ENCODE measurements at regions not wholly inside any gene's neighbourhood (a gene's known extent, or its start where the extent isn't known, plus 50 kb on each side); places are given as distances from the start of the nearest gene placed in this dataset.

DNA sequence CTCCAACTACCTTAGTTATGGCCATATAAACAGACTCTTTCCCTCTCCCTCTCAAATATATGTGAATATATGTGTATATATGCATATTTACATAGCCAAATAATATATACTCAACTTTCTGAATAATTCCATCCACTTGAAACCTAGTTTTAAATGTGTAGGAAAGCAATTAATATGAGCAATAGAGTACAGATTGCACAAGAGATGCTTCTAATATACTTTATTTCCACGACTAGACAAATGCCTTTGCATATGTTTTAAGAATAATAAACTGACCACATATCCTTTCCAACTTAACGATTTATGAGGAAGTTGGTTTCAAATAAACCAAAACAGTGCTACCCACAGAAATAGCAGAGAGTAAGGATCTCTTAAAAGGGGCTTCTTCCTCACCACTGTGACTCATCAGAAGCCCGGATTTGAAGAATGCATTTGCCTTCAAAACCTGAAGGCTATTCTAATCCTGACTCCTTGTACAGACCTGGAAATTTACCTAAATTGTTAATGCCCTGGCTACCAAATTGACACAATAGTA lies 266.3 kb downstream of the AHR start (continued):
- no peak for TF ChIP-seq GATA2 (CRISPR knock-in tag; IDR thresholded peaks at IDR 0.05)
- TF ChIP-seq, protein P1, sequence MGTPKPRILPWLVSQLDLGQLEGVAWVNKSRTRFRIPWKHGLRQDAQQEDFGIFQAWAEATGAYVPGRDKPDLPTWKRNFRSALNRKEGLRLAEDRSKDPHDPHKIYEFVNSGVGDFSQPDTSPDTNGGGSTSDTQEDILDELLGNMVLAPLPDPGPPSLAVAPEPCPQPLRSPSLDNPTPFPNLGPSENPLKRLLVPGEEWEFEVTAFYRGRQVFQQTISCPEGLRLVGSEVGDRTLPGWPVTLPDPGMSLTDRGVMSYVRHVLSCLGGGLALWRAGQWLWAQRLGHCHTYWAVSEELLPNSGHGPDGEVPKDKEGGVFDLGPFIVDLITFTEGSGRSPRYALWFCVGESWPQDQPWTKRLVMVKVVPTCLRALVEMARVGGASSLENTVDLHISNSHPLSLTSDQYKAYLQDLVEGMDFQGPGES (IDR thresholded peaks at IDR 0.05; ENCODE audit: low read depth, low read length) = no peak
- no peak for TF ChIP-seq TEAD4 (IDR thresholded peaks at IDR 0.05; ENCODE audit: borderline replicate concordance, insufficient read depth)

DNA sequence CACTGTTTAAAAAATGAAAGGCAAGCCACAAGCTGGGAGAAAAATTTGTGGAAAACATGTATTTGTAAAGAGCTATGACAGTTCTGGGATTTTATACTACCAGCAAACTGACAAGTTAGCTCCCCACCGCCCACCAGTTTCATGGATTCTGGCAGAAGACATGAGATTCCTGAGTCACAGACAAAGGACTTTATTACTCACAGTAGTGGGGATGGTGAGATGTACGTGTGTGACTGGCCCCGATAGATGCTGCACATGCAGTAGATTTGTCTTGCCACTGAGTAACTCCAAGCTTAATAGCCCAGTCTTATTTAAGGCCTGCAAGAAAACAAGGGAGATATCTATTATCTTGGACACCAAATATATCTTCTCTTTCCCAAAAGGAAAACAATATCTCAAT lies 281.7 kb downstream of the AHR start:
- H3K4me1 ChIP-seq (ENCODE audit: control insufficient read depth in 1 of 2, insufficient read depth in 2 of 2, low read depth in 1 of 2, low read length in 1 of 2) = no peaks in the 10 kb centered on the region
- no peaks in the 10 kb centered on the region for H3F3A ChIP-seq (replicated peaks; ENCODE audit: insufficient read depth)
- DNase-seq = no peak
- WGBS (ENCODE audit: low lambda C conversion rate) = 14% methylated on average over 3 of the region's 3 CpGs
- TF ChIP-seq, protein P2, sequence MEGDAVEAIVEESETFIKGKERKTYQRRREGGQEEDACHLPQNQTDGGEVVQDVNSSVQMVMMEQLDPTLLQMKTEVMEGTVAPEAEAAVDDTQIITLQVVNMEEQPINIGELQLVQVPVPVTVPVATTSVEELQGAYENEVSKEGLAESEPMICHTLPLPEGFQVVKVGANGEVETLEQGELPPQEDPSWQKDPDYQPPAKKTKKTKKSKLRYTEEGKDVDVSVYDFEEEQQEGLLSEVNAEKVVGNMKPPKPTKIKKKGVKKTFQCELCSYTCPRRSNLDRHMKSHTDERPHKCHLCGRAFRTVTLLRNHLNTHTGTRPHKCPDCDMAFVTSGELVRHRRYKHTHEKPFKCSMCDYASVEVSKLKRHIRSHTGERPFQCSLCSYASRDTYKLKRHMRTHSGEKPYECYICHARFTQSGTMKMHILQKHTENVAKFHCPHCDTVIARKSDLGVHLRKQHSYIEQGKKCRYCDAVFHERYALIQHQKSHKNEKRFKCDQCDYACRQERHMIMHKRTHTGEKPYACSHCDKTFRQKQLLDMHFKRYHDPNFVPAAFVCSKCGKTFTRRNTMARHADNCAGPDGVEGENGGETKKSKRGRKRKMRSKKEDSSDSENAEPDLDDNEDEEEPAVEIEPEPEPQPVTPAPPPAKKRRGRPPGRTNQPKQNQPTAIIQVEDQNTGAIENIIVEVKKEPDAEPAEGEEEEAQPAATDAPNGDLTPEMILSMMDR (IDR thresholded peaks at IDR 0.05) = no peak
- no peak for TF ChIP-seq TCF12 (IDR thresholded peaks at IDR 0.05)
- TF ChIP-seq, protein P1 (IDR thresholded peaks at IDR 0.05; ENCODE audit: low read depth, low read length) = no peak
- TF ChIP-seq RAD21 (IDR thresholded peaks at IDR 0.05; ENCODE audit: low read length) = no peak
- TF ChIP-seq SIN3A (IDR thresholded peaks at IDR 0.05; ENCODE audit: borderline replicate concordance, low read depth, low read length) = no peak
- TF ChIP-seq FOXM1 (IDR thresholded peaks at IDR 0.05; ENCODE audit: low read depth) = no peak
- TF ChIP-seq, protein P3, sequence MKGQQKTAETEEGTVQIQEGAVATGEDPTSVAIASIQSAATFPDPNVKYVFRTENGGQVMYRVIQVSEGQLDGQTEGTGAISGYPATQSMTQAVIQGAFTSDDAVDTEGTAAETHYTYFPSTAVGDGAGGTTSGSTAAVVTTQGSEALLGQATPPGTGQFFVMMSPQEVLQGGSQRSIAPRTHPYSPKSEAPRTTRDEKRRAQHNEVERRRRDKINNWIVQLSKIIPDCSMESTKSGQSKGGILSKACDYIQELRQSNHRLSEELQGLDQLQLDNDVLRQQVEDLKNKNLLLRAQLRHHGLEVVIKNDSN (IDR thresholded peaks at IDR 0.05; ENCODE audit: borderline replicate concordance, low read depth) = no peak
- no peak for TF ChIP-seq NFIC (IDR thresholded peaks at IDR 0.05; ENCODE audit: borderline replicate concordance)
- TF ChIP-seq EP300 (IDR thresholded peaks at IDR 0.05; ENCODE audit: borderline replicate concordance in 1 of 2, low read depth in 1 of 2, low read length in 1 of 2) = no peak
- no peak for TF ChIP-seq NRF1 (IDR thresholded peaks at IDR 0.05; ENCODE audit: low read depth, low read length)
- TF ChIP-seq, protein P4, sequence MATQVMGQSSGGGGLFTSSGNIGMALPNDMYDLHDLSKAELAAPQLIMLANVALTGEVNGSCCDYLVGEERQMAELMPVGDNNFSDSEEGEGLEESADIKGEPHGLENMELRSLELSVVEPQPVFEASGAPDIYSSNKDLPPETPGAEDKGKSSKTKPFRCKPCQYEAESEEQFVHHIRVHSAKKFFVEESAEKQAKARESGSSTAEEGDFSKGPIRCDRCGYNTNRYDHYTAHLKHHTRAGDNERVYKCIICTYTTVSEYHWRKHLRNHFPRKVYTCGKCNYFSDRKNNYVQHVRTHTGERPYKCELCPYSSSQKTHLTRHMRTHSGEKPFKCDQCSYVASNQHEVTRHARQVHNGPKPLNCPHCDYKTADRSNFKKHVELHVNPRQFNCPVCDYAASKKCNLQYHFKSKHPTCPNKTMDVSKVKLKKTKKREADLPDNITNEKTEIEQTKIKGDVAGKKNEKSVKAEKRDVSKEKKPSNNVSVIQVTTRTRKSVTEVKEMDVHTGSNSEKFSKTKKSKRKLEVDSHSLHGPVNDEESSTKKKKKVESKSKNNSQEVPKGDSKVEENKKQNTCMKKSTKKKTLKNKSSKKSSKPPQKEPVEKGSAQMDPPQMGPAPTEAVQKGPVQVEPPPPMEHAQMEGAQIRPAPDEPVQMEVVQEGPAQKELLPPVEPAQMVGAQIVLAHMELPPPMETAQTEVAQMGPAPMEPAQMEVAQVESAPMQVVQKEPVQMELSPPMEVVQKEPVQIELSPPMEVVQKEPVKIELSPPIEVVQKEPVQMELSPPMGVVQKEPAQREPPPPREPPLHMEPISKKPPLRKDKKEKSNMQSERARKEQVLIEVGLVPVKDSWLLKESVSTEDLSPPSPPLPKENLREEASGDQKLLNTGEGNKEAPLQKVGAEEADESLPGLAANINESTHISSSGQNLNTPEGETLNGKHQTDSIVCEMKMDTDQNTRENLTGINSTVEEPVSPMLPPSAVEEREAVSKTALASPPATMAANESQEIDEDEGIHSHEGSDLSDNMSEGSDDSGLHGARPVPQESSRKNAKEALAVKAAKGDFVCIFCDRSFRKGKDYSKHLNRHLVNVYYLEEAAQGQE (IDR thresholded peaks at IDR 0.05; ENCODE audit: low read depth, low read length) = no peak
- no peak for TF ChIP-seq RCOR1 (IDR thresholded peaks at IDR 0.05; ENCODE audit: low read length)
- TF ChIP-seq SMC3 (IDR thresholded peaks at IDR 0.05; ENCODE audit: low read depth, low read length) = no peak
- TF ChIP-seq ELF1 (IDR thresholded peaks at IDR 0.05) = no peak
- H3K27ac ChIP-seq (ENCODE audit: low read depth in 2 of 2, low read length in 1 of 2) = no peak overlapping the region
- no peaks in the 10 kb centered on the region for H3K36me3 ChIP-seq (replicated peaks in 1 of 2; ENCODE audit: control insufficient read depth in 1 of 2, insufficient read depth in 2 of 2, low read length in 1 of 2)
- H3K27me3 ChIP-seq (ENCODE audit: insufficient read depth) = no peaks in the 10 kb centered on the region
- H2AFZ ChIP-seq (ENCODE audit: low read depth) = no peak overlapping the region
- no peaks in the 10 kb centered on the region for H4K20me1 ChIP-seq (ENCODE audit: insufficient read depth)
- H3K4me2 ChIP-seq = no peak overlapping the region
- ChIA-PET POLR2A (no interaction called here), CTCF (no interaction called here)
- no peaks in the 10 kb centered on the region for H3K79me2 ChIP-seq (ENCODE audit: insufficient read depth)
- no peak overlapping the region for H3K4me3 ChIP-seq (ENCODE audit: low read depth in 2 of 2, low read length in 1 of 2)
- no peak overlapping the region for H3K9ac ChIP-seq
- H3K9me3 ChIP-seq = no peaks in the 10 kb centered on the region
- no peaks in the 10 kb centered on the region for H3K9me2 ChIP-seq

All from SK-N-SH (cell line).